HG03469 (cell line): ENCODE measurements at regions not wholly inside any gene's neighbourhood (a gene's known extent, or its start where the extent isn't known, plus 50 kb on each side); places are given as distances from the start of the nearest gene placed in this dataset.

Experiments
- ATAC-seq: cut with Tn5 transposase; IDR thresholded peaks from one replicate; pipeline ENCODE4 v1.9.1; 2021; ENCODE audit warnings: mild to moderate bottlenecking, moderate library complexity, moderate number of reproducible peaks; ENCODE audit not compliant: unreplicated experiment

GRCh38 chr5:3654515-3654914 lies 58.9 kb downstream of the IRX1 start:
- ATAC-seq: no peak

- ATAC-seq: no peak
Observed at GRCh38 chr5:3656803-3657202, 61.2 kb downstream of the IRX1 start.

GRCh38 chr5:3657364-3658022 lies 61.9 kb downstream of the IRX1 start:
- no peak for ATAC-seq

GRCh38 chr5:3658929-3659328 lies 63.3 kb downstream of the IRX1 start:
- no peak for ATAC-seq

GRCh38 chr5:3659907-3660306 lies 64.3 kb downstream of the IRX1 start:
- ATAC-seq: no peak

- no peak for ATAC-seq
Observed at GRCh38 chr5:3660630-3661029, 65.0 kb downstream of the IRX1 start.

GRCh38 chr5:3661755-3662296 lies 66.2 kb downstream of the IRX1 start:
- ATAC-seq: no peak

GRCh38 chr5:3662344-3662743 lies 66.7 kb downstream of the IRX1 start:
- ATAC-seq: no peak

- no peak for ATAC-seq
Observed at GRCh38 chr5:3671337-3671736, 75.7 kb downstream of the IRX1 start.

GRCh38 chr5:3678801-3679200 lies 83.2 kb downstream of the IRX1 start:
- no peak for ATAC-seq

GRCh38 chr5:3680821-3681220 lies 85.2 kb downstream of the IRX1 start:
- ATAC-seq: no peak

- ATAC-seq: no peak
Observed at GRCh38 chr5:3684118-3684517, 88.5 kb downstream of the IRX1 start.

GRCh38 chr5:3684771-3685354 lies 89.2 kb downstream of the IRX1 start:
- ATAC-seq: no peak

GRCh38 chr5:3694819-3695218 lies 99.2 kb downstream of the IRX1 start:
- ATAC-seq: no peak

GRCh38 chr5:3695818-3696217 lies 100.2 kb downstream of the IRX1 start:
- ATAC-seq: no peak

GRCh38 chr5:3698412-3698811 lies 102.8 kb downstream of the IRX1 start:
- ATAC-seq: no peak

GRCh38 chr5:3701694-3702093 lies 106.1 kb downstream of the IRX1 start:
- no peak for ATAC-seq

- ATAC-seq: no peak
Observed at GRCh38 chr5:3704661-3705060, 109.0 kb downstream of the IRX1 start.

- no peak for ATAC-seq
Observed at GRCh38 chr5:3709068-3709716, 113.6 kb downstream of the IRX1 start.

GRCh38 chr5:3709717-3710348 lies 114.2 kb downstream of the IRX1 start:
- no peak for ATAC-seq

GRCh38 chr5:3715062-3715461 lies 119.4 kb downstream of the IRX1 start:
- ATAC-seq: no peak

- no peak for ATAC-seq
Observed at GRCh38 chr5:3729631-3730030, 134.0 kb downstream of the IRX1 start.
